ENCODE measurements at regions not wholly inside any gene's neighbourhood (a gene's known extent, or its start where the extent isn't known, plus 50 kb on each side); places are given as distances from the start of the nearest gene placed in this dataset.

- TF ChIP-seq CTCF (IDR thresholded peaks at IDR 0.05; ENCODE audit: low read depth, low read length) (no peak), POLR2A (IDR thresholded peaks at IDR 0.05; ENCODE audit: extremely low read depth, insufficient read length) (no peak)
- TF ChIP-seq, protein P1, sequence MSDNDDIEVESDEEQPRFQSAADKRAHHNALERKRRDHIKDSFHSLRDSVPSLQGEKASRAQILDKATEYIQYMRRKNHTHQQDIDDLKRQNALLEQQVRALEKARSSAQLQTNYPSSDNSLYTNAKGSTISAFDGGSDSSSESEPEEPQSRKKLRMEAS (IDR thresholded peaks at IDR 0.05; ENCODE audit: low read depth, low read length): no peak
Observed at GRCh38 chr11:45476126-45476525, 189.3 kb downstream of the CHST1 start.
